Panc1 (cell line): ENCODE measurements at regions not wholly inside any gene's neighbourhood (a gene's known extent, or its start where the extent isn't known, plus 50 kb on each side); places are given as distances from the start of the nearest gene placed in this dataset.

Experiments used
- POLR2AphosphoS5 ChIP-seq: IDR thresholded peaks from 2 replicates; pipeline ENCODE4 v1.6.1; 2012; ENCODE audit warnings: mild to moderate bottlenecking, low read depth, low read length, moderate library complexity
- TF ChIP-seq, protein P1 (sequence below): fragments of 450-650 bp; IDR thresholded peaks from 2 replicates; pipeline ENCODE4 v1.5.1; 2017; ENCODE audit warnings: mild to moderate bottlenecking

DNA sequence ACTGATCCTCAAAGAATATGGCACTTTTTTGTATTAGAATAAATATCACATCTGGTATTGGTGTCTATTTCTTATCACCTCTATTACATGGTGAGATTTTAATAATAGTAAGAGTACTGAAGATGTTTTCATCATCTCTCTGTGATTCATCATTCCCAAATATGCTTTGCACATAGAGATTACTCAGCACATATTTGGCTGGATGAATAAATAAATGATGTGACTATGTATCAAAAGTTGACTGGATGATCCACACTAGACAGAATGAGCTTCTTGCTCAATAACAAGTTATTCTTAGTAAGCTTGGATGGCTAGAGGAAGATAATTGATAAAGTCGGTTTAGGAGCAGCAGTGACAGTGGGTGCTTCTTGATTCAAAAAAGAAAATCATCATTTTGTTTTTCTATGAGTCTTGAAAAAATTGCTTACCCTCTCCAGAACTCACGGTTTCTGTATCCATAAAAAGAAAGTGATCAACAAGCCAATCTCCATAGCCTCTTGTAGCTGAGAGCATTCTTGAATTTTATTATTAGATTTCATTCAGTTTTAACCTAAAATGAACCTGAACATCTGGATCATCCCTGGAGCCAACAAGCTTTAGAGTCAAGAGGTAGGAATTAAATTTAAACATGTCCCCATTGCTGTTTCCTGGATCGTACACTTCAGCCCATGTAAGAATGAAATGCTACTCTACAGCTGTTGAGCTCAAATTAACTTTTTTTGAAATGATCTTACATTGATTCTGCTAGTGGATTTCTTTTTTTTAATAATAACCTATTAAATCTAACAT, 104.8 kb upstream of the OSTN start:
- TF ChIP-seq, protein P1, sequence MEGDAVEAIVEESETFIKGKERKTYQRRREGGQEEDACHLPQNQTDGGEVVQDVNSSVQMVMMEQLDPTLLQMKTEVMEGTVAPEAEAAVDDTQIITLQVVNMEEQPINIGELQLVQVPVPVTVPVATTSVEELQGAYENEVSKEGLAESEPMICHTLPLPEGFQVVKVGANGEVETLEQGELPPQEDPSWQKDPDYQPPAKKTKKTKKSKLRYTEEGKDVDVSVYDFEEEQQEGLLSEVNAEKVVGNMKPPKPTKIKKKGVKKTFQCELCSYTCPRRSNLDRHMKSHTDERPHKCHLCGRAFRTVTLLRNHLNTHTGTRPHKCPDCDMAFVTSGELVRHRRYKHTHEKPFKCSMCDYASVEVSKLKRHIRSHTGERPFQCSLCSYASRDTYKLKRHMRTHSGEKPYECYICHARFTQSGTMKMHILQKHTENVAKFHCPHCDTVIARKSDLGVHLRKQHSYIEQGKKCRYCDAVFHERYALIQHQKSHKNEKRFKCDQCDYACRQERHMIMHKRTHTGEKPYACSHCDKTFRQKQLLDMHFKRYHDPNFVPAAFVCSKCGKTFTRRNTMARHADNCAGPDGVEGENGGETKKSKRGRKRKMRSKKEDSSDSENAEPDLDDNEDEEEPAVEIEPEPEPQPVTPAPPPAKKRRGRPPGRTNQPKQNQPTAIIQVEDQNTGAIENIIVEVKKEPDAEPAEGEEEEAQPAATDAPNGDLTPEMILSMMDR, result no peak
- no peak for TF ChIP-seq POLR2AphosphoS5
